OCI-LY1 (cell line): ENCODE measurements at regions not wholly inside any gene's neighbourhood (a gene's known extent, or its start where the extent isn't known, plus 50 kb on each side); places are given as distances from the start of the nearest gene placed in this dataset.

Source experiments
- H2AFZ ChIP-seq: fragments of 200-600 bp; sonication (generic), shearing (Covaris generic); 2 replicates; pipeline ENCODE4 v1.6.0; 2014; ENCODE audit warnings: antibody characterized with exemption, mild to moderate bottlenecking, low read length
- H3F3A ChIP-seq: fragments of 200-600 bp; sonication (generic), shearing (Covaris generic); 2 replicates; pipeline ENCODE4 v1.6.0; 2014; ENCODE audit warnings: mild to moderate bottlenecking, antibody characterized with exemption, low read length, moderate library complexity; ENCODE audit not compliant: insufficient read depth
- H3K27ac ChIP-seq: fragments of 200-600 bp; sonication (generic); 2 replicates; pipeline ENCODE4 v1.5.1; 2014; ENCODE audit warnings: low read length, mixed run types, mild to moderate bottlenecking, low read depth; ENCODE audit not compliant: poor library complexity, severe bottlenecking
- H3K27me3 ChIP-seq: fragments of 200-600 bp; sonication (generic); 2 replicates; pipeline ENCODE4 v1.6.0; 2014; ENCODE audit warnings: antibody characterized with exemption, mild to moderate bottlenecking, low read length, moderate library complexity; ENCODE audit not compliant: insufficient read depth
- H3K36me3 ChIP-seq: fragments of 200-600 bp; sonication (generic); 2 replicates; pipeline ENCODE4 v1.6.1; 2014; ENCODE audit warnings: mild to moderate bottlenecking, antibody characterized with exemption, low read length, moderate library complexity, mixed read lengths; ENCODE audit not compliant: insufficient read depth
- H3K4me1 ChIP-seq: fragments of 200-600 bp; sonication (generic); 2 replicates; pipeline ENCODE4 v1.5.1; 2014; ENCODE audit warnings: mild to moderate bottlenecking, low read length, moderate library complexity; ENCODE audit not compliant: insufficient read depth, severe bottlenecking
- H3K4me2 ChIP-seq: fragments of 200-600 bp; sonication (generic), shearing (Covaris generic); 2 replicates; pipeline ENCODE4 v1.6.1; 2014; ENCODE audit warnings: low read length
- H3K4me3 ChIP-seq: fragments of 200-600 bp; sonication (generic); 2 replicates; pipeline ENCODE4 v1.5.1; 2014; ENCODE audit warnings: low read length, low read depth, mild to moderate bottlenecking, mixed read lengths; ENCODE audit not compliant: poor library complexity, severe bottlenecking
- H3K79me2 ChIP-seq: fragments of 200-600 bp; shearing (Covaris generic); 2 replicates; pipeline ENCODE4 v1.6.1; 2016; ENCODE audit warnings: mixed run types, low read length, mixed read lengths; ENCODE audit not compliant: insufficient read depth
- H3K9ac ChIP-seq: fragments of 200-600 bp; sonication (generic), shearing (Covaris generic); 2 replicates; pipeline ENCODE4 v1.6.1; 2014; ENCODE audit warnings: mild to moderate bottlenecking, low read length, mixed read lengths
- H3K9me2 ChIP-seq: fragments of 200-600 bp; sonication (generic), shearing (Covaris generic); 2 replicates; pipeline ENCODE4 v1.6.1; 2014; ENCODE audit warnings: low read depth, mild to moderate bottlenecking, low read length, mixed read lengths
- H3K9me3 ChIP-seq: fragments of 200-600 bp; shearing (Covaris generic); 2 replicates; pipeline ENCODE4 v1.6.1; 2014; ENCODE audit warnings: low read length, mixed read lengths
- H4K20me1 ChIP-seq: fragments of 200-600 bp; sonication (generic), shearing (Covaris generic); 2 replicates; pipeline ENCODE4 v1.6.0; 2016; ENCODE audit warnings: mild to moderate bottlenecking, low read length; ENCODE audit not compliant: insufficient read depth
- CTCF ChIP-seq: fragments of 200-600 bp; sonication (generic), shearing (Covaris generic); IDR thresholded peaks from 2 replicates; pipeline ENCODE4 v1.5.1; 2017; ENCODE audit warnings: mild to moderate bottlenecking, antibody characterized with exemption, low read length, moderate library complexity, mixed read lengths
- EZH2 ChIP-seq: fragments of 200-600 bp; sonication (generic), shearing (Covaris generic); IDR thresholded peaks from 2 replicates; pipeline ENCODE4 v1.8.0; 2017; ENCODE audit warnings: borderline replicate concordance, mixed run types, mild to moderate bottlenecking, antibody characterized with exemption, low read length, moderate library complexity, mixed read lengths

GRCh38 chr10:113977174-113977573, 66.5 kb upstream of the ADRB1 start:
- no peak overlapping the region for H3K27ac ChIP-seq
- peaks cover 4% of the 10 kb centered on the region for H3K4me1 ChIP-seq
- H3K27me3 ChIP-seq, result no peaks in the 10 kb centered on the region
- TF ChIP-seq EZH2 (no peak), CTCF (no peak)
- no peaks in the 10 kb centered on the region for H3K9me2 ChIP-seq
- H3F3A ChIP-seq, result no peaks in the 10 kb centered on the region
- H3K4me2 ChIP-seq, result no peak overlapping the region
- H2AFZ ChIP-seq, result no peak overlapping the region
- H3K36me3 ChIP-seq, result no peaks in the 10 kb centered on the region
- H3K9me3 ChIP-seq, result no peaks in the 10 kb centered on the region
- H3K4me3 ChIP-seq, result no peak overlapping the region
- no peaks in the 10 kb centered on the region for H3K79me2 ChIP-seq
- no peaks in the 10 kb centered on the region for H4K20me1 ChIP-seq
- no peak overlapping the region for H3K9ac ChIP-seq

DNA sequence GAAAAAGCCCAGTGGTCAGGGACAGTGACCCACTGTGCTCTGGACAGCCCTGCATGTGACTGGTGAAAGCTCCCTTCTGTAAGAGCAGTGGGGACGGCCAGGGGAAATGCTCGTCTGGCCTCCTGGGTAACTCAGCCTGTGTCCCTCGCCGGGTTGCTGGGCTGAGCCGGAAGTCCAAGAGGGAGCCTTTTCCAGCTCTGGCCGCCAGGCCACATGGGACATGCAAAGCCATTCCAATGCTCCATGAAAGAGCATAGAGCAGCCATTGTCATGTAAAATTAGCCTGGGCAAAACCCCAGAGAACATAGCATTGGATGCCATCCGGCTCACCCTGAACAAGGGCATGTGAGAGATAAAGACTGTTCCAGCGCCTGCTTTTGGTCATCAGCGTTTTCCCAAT, 64.9 kb upstream of the ADRB1 start:
- Histone ChIP-seq H3F3A (no peaks in the 10 kb centered on the region), H3K4me3 (no peak overlapping the region), H3K27me3 (no peaks in the 10 kb centered on the region), H3K36me3 (no peaks in the 10 kb centered on the region), H3K4me1 (peaks cover 19% of the 10 kb centered on the region), H3K4me2 (no peak overlapping the region), H2AFZ (no peak overlapping the region), H3K9ac (no peak overlapping the region), H3K79me2 (no peaks in the 10 kb centered on the region), H3K9me3 (no peaks in the 10 kb centered on the region), H3K9me2 (no peaks in the 10 kb centered on the region), H4K20me1 (no peaks in the 10 kb centered on the region), H3K27ac (no peak overlapping the region)
- TF ChIP-seq EZH2 (no peak), CTCF (no peak)

GRCh38 chr10:113979409-113979808, 64.3 kb upstream of the ADRB1 start:
- Histone ChIP-seq H3K79me2 (no peaks in the 10 kb centered on the region), H3K4me2 (no peak overlapping the region), H3K36me3 (no peaks in the 10 kb centered on the region), H3K9ac (no peak overlapping the region), H3K9me3 (no peaks in the 10 kb centered on the region), H3K4me3 (no peak overlapping the region), H3K27ac (no peak overlapping the region), H3F3A (no peaks in the 10 kb centered on the region), H3K9me2 (no peaks in the 10 kb centered on the region), H3K4me1 (peaks cover 19% of the 10 kb centered on the region), H2AFZ (no peak overlapping the region), H4K20me1 (no peaks in the 10 kb centered on the region), H3K27me3 (no peaks in the 10 kb centered on the region)
- TF ChIP-seq EZH2 (no peak), CTCF (no peak)
